Upper lobe of left lung (tissue), 4 donors: ENCODE measurements at regions not wholly inside any gene's neighbourhood (a gene's known extent, or its start where the extent isn't known, plus 50 kb on each side); places are given as distances from the start of the nearest gene placed in this dataset.

ENCODE experiments used
- CTCF ChIP-seq, 6 experiments: fragments of 450-650 bp in 4 of 6; fragments of 200-600 bp in 2 of 6; sonication (generic) in 2 of 6; IDR thresholded peaks; one replicate each; pipeline ENCODE4 v1.5.1; 2016 to 2019; ENCODE audit warnings: antibody characterized with exemption in 6 of 6
- EP300 ChIP-seq, 4 donors: sonication (generic); formaldehyde crosslinking; IDR thresholded peaks; one replicate each; pipeline ENCODE4 v1.5.1; 2017; ENCODE audit warnings: antibody characterized with exemption in 4 of 4, control low read depth in 2 of 4
- POLR2A ChIP-seq, 4 donors: fragments of 450-650 bp; IDR thresholded peaks; one replicate each; pipeline ENCODE4 v1.5.1; 2016 to 2017; ENCODE audit warnings: antibody characterized with exemption in 4 of 4, mild to moderate bottlenecking in 2 of 4
- POLR2AphosphoS5 ChIP-seq, 2 donors: sonication (generic); formaldehyde crosslinking; IDR thresholded peaks; one replicate each; pipeline ENCODE4 v1.5.1; 2017; ENCODE audit warnings: antibody characterized with exemption in 2 of 2

- TF ChIP-seq EP300 (IDR thresholded peaks at IDR 0.05), result no peak
- no peak for TF ChIP-seq CTCF (IDR thresholded peaks at IDR 0.05)
- TF ChIP-seq POLR2AphosphoS5 (IDR thresholded peaks at IDR 0.05), result no peak
- no peak for TF ChIP-seq POLR2A (IDR thresholded peaks at IDR 0.05)
Measured at GRCh38 chr22:27643907-27644306, 157.6 kb downstream of the MN1 start.
